H9 (cell line): ENCODE measurements at regions not wholly inside any gene's neighbourhood (a gene's known extent, or its start where the extent isn't known, plus 50 kb on each side); places are given as distances from the start of the nearest gene placed in this dataset.

Experiments used
- DNase-seq: peaks from one replicate; pipeline ENCODE4 v3.0.0-alpha.2; 2017
- H2AFZ ChIP-seq: one replicate; pipeline ENCODE4 v1.6.1; 2013; ENCODE audit warnings: mild to moderate bottlenecking, low read length, control low read depth, moderate library complexity
- H2AK5ac ChIP-seq: 2 replicates; pipeline ENCODE4 v1.6.1; 2013; ENCODE audit warnings: low read length, control low read depth, mixed read lengths; ENCODE audit not compliant: insufficient read length
- H2BK120ac ChIP-seq: one replicate; pipeline ENCODE4 v1.6.1; 2013; ENCODE audit warnings: low read depth, mild to moderate bottlenecking, low read length, control low read depth, inconsistent platforms; ENCODE audit not compliant: poor library complexity, severe bottlenecking
- H2BK12ac ChIP-seq: 2 replicates; pipeline ENCODE4 v1.6.1; 2013; ENCODE audit warnings: low read length, control low read depth, mixed read lengths, low read depth; ENCODE audit not compliant: insufficient read length
- H2BK15ac ChIP-seq: 2 replicates; pipeline ENCODE4 v1.6.1; 2013; ENCODE audit warnings: low read depth, low read length, control low read depth
- H2BK20ac ChIP-seq: one replicate; pipeline ENCODE4 v1.6.1; 2013; ENCODE audit warnings: low read depth, mild to moderate bottlenecking, low read length, control low read depth, inconsistent platforms; ENCODE audit not compliant: poor library complexity, severe bottlenecking
- H2BK5ac ChIP-seq: 2 replicates; pipeline ENCODE4 v1.6.1; 2013; ENCODE audit warnings: low read length, control low read depth, mixed read lengths; ENCODE audit not compliant: insufficient read length
- H3K14ac ChIP-seq: 2 replicates; pipeline ENCODE4 v1.6.1; 2013; ENCODE audit warnings: low read length, control low read depth; ENCODE audit not compliant: insufficient read depth
- H3K18ac ChIP-seq: 2 replicates; pipeline ENCODE4 v1.6.1; 2013; ENCODE audit warnings: low read depth, mild to moderate bottlenecking, mixed read lengths, low read length, control low read depth; ENCODE audit not compliant: insufficient read length
- H3K23ac ChIP-seq: 2 replicates; pipeline ENCODE4 v1.6.1; 2013; ENCODE audit warnings: low read length, control low read depth, mixed read lengths, low read depth; ENCODE audit not compliant: insufficient read length
- H3K23me2 ChIP-seq: 2 replicates; pipeline ENCODE4 v1.6.1; 2013; ENCODE audit warnings: low read depth, mild to moderate bottlenecking, mixed read lengths, low read length, control low read depth; ENCODE audit not compliant: insufficient read length, poor library complexity, severe bottlenecking
- H3K27ac ChIP-seq: 2 replicates; pipeline ENCODE4 v1.5.1; 2013; ENCODE audit warnings: low read length, control low read depth, mixed read lengths, low read depth; ENCODE audit not compliant: insufficient read length
- H3K27me3 ChIP-seq: 2 replicates; pipeline ENCODE4 v1.6.1; 2013; ENCODE audit warnings: low read length, control low read depth, inconsistent platforms; ENCODE audit not compliant: insufficient read depth
- H3K4ac ChIP-seq: 2 replicates; pipeline ENCODE4 v1.6.1; 2013; ENCODE audit warnings: low read depth, mild to moderate bottlenecking, control low read depth, inconsistent platforms, low read length, moderate library complexity
- H3K4me1 ChIP-seq: 2 replicates; pipeline ENCODE4 v1.6.1; 2013; ENCODE audit warnings: low read length, control low read depth, inconsistent platforms; ENCODE audit not compliant: insufficient read depth
- H3K4me2 ChIP-seq: 2 replicates; pipeline ENCODE4 v1.6.1; 2013; ENCODE audit warnings: low read length, control low read depth, mixed read lengths; ENCODE audit not compliant: insufficient read length, insufficient read depth
- H3K56ac ChIP-seq: 2 replicates; pipeline ENCODE4 v1.6.1; 2013; ENCODE audit warnings: low read depth, mild to moderate bottlenecking, mixed read lengths, low read length, control low read depth; ENCODE audit not compliant: insufficient read length
- H3K79me1 ChIP-seq: 2 replicates; pipeline ENCODE4 v1.6.1; 2013; ENCODE audit warnings: low read depth, mild to moderate bottlenecking, moderate library complexity, low read length, control low read depth, inconsistent platforms; ENCODE audit not compliant: insufficient read depth, poor library complexity, severe bottlenecking
- H3K79me2 ChIP-seq: 2 replicates; pipeline ENCODE4 v1.6.1; 2013; ENCODE audit warnings: low read length, control low read depth, inconsistent platforms; ENCODE audit not compliant: insufficient read depth
- H3K9ac ChIP-seq: 2 replicates; pipeline ENCODE4 v1.6.1; 2013; ENCODE audit warnings: low read length, control low read depth, mixed read lengths; ENCODE audit not compliant: insufficient read length; ENCODE audit errors: extremely low read depth
- H3K9me3 ChIP-seq: one replicate; pipeline ENCODE4 v1.6.1; 2013; ENCODE audit warnings: low read depth, low read length, inconsistent platforms; ENCODE audit not compliant: control insufficient read depth
- H3T11ph ChIP-seq: one replicate; pipeline ENCODE4 v1.6.1; 2013; ENCODE audit warnings: mild to moderate bottlenecking, low read length, control low read depth, inconsistent platforms
- H4K20me1 ChIP-seq: one replicate; pipeline ENCODE4 v1.6.1; 2013; ENCODE audit not compliant: control insufficient read depth, insufficient read length, insufficient read depth
- H4K5ac ChIP-seq: 2 replicates; pipeline ENCODE4 v1.6.1; 2013; ENCODE audit warnings: low read depth, mild to moderate bottlenecking, mixed read lengths, low read length, control low read depth; ENCODE audit not compliant: insufficient read length
- H4K8ac ChIP-seq: replicated peaks from 2 replicates; pipeline ENCODE4 v1.6.1; 2013; ENCODE audit warnings: low read length, control low read depth, mixed read lengths, low read depth; ENCODE audit not compliant: insufficient read length
- H4K91ac ChIP-seq: 2 replicates; pipeline ENCODE4 v1.6.1; 2013; ENCODE audit warnings: low read depth, mild to moderate bottlenecking, moderate library complexity, mixed read lengths, low read length, control low read depth; ENCODE audit not compliant: insufficient read length
- H3K27ac Mint-ChIP-seq, 3 experiments: 2 replicates in 2 of 3; 3 replicates in 1 of 3; pipeline ENCODE4 v1.8.0; 2020 to 2021; ENCODE audit warnings: mixed read lengths in 3 of 3, mild to moderate bottlenecking in 1 of 3, moderate library complexity in 1 of 3
- H3K27me3 Mint-ChIP-seq: 2 replicates; pipeline ENCODE4 v1.8.0; 2021; ENCODE audit warnings: low read depth, mild to moderate bottlenecking, moderate library complexity, mixed read lengths
- H3K36me3 Mint-ChIP-seq, 3 experiments: 2 replicates in 2 of 3; 3 replicates in 1 of 3; pipeline ENCODE4 v1.8.0; 2020 to 2021; ENCODE audit warnings: low read depth in 3 of 3, mixed read lengths in 3 of 3; ENCODE audit not compliant: insufficient read depth in 1 of 3
- H3K4me1 Mint-ChIP-seq, 2 experiments: 2 replicates each; pipeline ENCODE4 v1.8.0; 2020; ENCODE audit warnings: mixed read lengths in 2 of 2
- H3K4me3 Mint-ChIP-seq, 2 experiments: 2 replicates in 1 of 2; 3 replicates in 1 of 2; pipeline ENCODE4 v1.8.0; 2020 to 2021; ENCODE audit warnings: mild to moderate bottlenecking in 2 of 2, mixed read lengths in 2 of 2, moderate library complexity in 1 of 2
- H3K9me3 Mint-ChIP-seq, 2 experiments: 2 replicates in 1 of 2; 3 replicates in 1 of 2; pipeline ENCODE4 v1.8.0; 2020; ENCODE audit warnings: mild to moderate bottlenecking in 2 of 2, mixed read lengths in 2 of 2, moderate library complexity in 1 of 2
- WGBS: extraction: QIAGEN DNeasy Blood & Tissue Kit; methylation state at CpG from one replicate; pipeline ENCODE4 v1.1.7; 2013; ENCODE audit warnings: missing lambda C conversion rate, low lambda C conversion rate, mixed read lengths; ENCODE audit not compliant: insufficient read length; ENCODE audit errors: extremely low coverage; 5-methylcytosine and 5-hydroxymethylcytosine counted together
- TF ChIP-seq, protein P1 (sequence below): fragments of 200-600 bp; sonication (generic); conservative IDR thresholded peaks from 3 replicates; pipeline ENCODE4 v1.8.0; 2021; ENCODE audit warnings: antibody characterized with exemption, mild to moderate bottlenecking

- Histone ChIP-seq H3K4me2 (no peak overlapping the region), H3K27ac (no peak overlapping the region), H3K79me2 (no peaks in the 10 kb centered on the region)
Measured at GRCh38 chr3:96266395-96267190, 547.8 kb upstream of the EPHA6 start.

More at GRCh38 chr3:96266395-96267190, 547.8 kb upstream of the EPHA6 start:
- Histone ChIP-seq H2BK15ac (no peak overlapping the region), H3K27me3 (no peaks in the 10 kb centered on the region), H2BK20ac (no peak overlapping the region), H2AK5ac (no peak overlapping the region), H3K23ac (no peak overlapping the region), H3K9me3 (no peaks in the 10 kb centered on the region), H2BK5ac (no peak overlapping the region), H2BK12ac (no peak overlapping the region), H2BK120ac (no peak overlapping the region), H3K4ac (no peak overlapping the region), H3K14ac (no peak overlapping the region), H3K4me1 (no peaks in the 10 kb centered on the region), H4K8ac (no peak overlapping the region), H3K9ac (no peak overlapping the region), H3K56ac (no peak overlapping the region), H3T11ph (no peak overlapping the region), H4K5ac (no peak overlapping the region), H2AFZ (no peak overlapping the region), H3K79me1 (no peaks in the 10 kb centered on the region), H3K18ac (no peak overlapping the region), H3K23me2 (no peaks in the 10 kb centered on the region), H4K20me1 (no peaks in the 10 kb centered on the region), H4K91ac (no peak overlapping the region)
- Mint-ChIP-seq H3K4me1 (no peaks in the 10 kb centered on the region), H3K9me3 (peaks cover 3 to 6% of the 10 kb centered on the region in 2 experiments; a peak in 3 of 5 replicates), H3K4me3 (no peak overlapping the region), H3K27ac (no peak overlapping the region), H3K36me3 (peaks cover 0 to 2% (median under 1%) of the 10 kb centered on the region in 3 experiments; a peak in 3 of 7 replicates), H3K27me3 (no peaks in the 10 kb centered on the region; the same call in 1 of the 2 replicates)
- no CpG with 5 or more reads among the region's 3 CpGs for WGBS
- DNase-seq, result no peak
- TF ChIP-seq, protein P1, sequence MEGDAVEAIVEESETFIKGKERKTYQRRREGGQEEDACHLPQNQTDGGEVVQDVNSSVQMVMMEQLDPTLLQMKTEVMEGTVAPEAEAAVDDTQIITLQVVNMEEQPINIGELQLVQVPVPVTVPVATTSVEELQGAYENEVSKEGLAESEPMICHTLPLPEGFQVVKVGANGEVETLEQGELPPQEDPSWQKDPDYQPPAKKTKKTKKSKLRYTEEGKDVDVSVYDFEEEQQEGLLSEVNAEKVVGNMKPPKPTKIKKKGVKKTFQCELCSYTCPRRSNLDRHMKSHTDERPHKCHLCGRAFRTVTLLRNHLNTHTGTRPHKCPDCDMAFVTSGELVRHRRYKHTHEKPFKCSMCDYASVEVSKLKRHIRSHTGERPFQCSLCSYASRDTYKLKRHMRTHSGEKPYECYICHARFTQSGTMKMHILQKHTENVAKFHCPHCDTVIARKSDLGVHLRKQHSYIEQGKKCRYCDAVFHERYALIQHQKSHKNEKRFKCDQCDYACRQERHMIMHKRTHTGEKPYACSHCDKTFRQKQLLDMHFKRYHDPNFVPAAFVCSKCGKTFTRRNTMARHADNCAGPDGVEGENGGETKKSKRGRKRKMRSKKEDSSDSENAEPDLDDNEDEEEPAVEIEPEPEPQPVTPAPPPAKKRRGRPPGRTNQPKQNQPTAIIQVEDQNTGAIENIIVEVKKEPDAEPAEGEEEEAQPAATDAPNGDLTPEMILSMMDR, result no peak
